NCI-H748 treated with DMSO at 0.1 percent for 48 hours (cell line): ENCODE measurements at regions not wholly inside any gene's neighbourhood (a gene's known extent, or its start where the extent isn't known, plus 50 kb on each side); places are given as distances from the start of the nearest gene placed in this dataset.
A peak's percentile ranks its signal among the peaks of the same experiment; 100 is the strongest.

Source experiments
- DNase-seq: peaks from one replicate; lab custom pipeline; 2025; lab: John Stamatoyannopoulos, UW

DNA sequence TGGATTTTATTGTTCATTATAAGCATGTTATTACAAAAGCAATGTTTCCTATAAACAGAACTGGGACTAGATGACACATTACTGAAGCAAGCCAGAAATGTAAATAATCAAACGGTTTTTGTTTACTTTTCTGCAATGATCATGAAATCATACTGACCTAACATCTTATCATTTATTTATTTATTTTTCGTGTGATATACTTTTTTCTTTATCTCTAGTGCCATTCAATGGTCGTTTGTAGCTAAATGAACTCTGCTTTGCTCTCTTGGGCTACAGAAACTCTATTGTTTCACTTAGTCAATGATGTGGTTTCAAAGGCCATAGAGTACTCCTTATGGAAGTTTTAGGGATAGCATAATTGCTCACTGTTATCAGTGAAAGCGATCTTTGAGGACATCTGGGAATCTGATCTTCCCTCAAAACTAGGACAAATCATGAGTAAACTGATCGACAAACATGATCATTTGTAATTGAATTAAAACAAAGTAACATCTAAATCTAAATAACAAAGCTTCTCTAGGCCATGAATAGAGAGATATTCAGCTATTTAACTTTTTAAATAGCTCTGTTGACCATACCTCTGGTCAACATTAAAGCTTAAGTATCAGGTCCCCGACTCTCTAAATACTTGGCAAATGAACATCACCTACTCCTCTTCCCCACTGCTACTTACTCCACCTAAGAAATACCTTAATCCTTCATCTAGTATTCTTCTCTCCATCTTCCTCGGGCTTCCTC is 933.4 kb downstream of the TFAP2A start:
- DNase-seq, result no peak

GRCh38 chr6:9468277-9468676 is 946.6 kb downstream of the TFAP2A start:
- no peak for DNase-seq

DNA sequence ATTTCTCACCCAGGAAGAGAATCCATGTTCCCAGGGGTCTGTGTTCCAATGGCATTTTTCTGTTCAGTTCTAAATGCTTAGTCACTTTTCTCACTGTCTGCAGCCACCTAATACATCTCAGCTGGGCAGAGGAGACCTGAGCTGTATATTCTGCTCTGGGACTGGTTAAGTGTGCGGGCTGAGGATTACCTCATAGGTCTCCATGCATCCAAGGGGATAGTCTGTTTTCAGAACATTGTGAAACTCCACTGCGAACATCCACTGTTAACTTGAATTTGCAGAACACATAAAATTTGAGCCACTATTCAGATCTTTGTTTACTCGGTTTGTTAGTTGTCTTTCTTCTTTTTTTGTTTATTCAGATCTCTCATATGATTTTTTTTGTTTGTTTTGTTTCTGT is 947.1 kb downstream of the TFAP2A start:
- peak; percentile 21 for DNase-seq

- no peak for DNase-seq
These were observed 950.3 kb downstream of the TFAP2A start for GRCh38 chr6:9464583-9464982.

- DNase-seq, result peak; percentile 25
These were observed 951.6 kb downstream of the TFAP2A start for GRCh38 chr6:9463311-9463710.

DNA sequence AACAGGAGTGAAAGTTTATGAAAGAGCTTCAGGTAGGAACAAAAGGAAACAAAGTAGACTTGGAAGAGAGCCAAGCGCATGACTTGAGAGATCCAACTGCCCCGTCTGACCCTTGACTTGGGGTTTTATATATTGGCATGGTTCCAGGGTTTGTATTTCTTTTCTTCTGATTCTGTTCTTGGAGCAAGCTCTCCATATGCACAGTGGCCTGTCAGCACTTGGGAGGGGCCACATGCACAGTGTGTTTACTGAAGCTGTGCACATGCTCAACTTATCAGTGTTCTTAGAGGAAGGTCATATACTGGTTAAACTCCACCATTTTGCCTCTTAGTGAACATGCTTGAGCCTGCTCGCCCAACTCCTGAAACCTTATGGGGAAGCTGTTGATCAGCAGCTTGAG is 953.7 kb downstream of the TFAP2A start:
- DNase-seq, result no peak

DNA sequence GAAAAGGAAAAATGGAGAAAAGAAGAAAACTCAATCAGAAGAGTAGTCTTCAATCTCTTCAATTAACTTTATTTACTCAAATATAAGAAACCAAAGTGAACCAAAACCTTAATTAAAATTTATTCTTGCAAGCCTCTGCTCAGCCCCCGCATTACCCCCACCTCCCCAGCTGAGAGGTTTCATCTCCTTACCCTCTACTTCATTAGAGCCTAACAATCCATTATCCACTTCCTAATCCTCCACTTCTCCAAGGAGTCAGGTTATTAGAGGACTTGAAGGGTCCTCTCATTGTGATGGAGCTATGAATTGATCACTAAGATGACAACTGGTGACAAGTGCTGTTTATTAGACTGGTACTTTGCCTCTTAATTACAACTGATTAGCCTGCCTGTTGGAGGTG is 956.5 kb downstream of the TFAP2A start:
- no peak for DNase-seq

DNA sequence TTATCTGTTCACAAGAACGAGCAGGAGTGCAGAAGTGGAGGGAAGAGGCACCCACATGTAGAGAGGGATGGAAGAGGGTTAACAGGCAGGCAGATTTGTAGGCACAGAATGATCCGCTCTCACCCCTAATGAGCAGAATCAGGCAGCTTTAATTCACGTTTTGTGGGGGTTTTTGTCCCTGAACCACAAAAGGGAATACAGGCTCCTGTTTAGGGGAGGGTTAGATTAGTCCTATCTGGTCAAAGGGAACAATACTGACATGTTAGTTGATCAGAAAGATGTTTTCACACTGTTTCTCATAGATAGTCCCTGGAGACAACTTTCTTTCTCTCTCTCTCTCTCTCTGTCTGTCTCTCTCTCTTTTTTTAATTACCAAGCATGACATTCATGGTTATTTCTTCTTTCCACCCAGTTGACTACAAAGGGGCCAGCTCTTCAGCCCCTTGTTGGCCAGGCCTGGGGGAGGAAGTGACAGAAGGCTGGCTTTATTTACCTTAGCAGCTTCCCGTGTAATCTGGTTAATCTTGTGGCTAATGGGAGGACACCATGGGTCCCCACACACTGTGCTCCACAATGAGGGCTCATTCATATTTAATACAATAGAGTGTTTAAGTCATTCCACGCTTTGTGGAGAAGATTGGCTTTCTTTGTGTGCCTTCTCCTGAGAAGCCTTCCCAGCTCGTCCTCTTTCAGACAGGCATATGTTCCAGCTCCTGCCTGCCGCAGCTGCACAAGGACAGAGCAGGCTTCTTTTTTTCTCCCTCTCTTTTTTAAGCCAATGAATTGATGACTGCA is 958.8 kb downstream of the TFAP2A start:
- DNase-seq, result peak; percentile 87

DNA sequence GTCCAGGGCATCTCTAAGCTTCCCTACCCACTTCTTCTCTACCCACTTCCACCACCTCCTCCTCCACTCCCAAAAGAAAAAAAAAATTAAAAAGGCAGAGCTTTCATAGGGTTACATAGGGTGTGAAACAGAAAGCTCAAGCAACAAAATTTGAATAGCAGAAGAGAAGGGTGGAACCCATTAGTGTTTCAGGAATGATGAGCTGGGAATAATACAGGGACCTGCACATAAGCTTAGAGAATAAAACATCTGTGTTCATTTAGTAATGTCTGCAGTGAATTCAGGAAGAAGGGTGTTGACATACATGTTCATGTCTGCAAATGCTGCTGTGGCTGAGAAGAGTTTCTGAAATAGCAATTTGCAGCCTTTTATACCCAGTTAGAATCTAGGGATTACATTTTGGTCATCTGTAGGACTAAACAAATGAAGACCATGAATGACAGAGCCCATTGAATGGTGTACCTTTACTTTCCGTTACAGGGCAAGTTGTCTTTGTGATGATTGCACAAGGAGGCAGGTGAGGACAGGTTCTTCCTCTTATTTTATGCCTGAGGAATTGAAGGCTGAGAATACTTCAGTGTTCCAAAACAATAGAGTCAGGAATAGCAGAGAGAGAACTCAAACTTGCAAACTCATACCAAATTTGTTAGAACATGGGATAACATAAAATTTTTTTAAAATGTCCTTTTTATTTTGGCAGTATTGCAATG is 975.1 kb downstream of the TFAP2A start:
- DNase-seq, result no peak

GRCh38 chr6:9437836-9438235 is 977.0 kb downstream of the TFAP2A start:
- DNase-seq, result no peak

DNA sequence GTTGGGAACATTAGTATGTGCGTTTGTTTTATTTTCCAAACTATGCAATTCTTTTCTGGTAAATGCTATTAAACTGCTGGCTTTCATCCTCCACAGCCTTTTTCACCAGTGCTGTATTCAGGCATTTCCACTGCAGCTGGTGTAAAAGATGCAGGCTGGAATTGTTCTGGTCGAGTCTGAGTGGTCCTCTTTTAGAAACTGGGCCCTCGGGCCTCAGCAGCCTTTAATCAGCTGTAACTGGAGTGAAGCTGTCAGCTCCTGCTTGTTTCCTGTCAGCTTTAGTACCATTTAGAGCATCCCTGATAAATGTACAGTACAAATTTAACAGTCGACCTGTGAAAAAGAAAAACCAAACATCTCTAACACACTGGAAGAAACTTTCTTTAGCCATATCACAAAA is 979.6 kb downstream of the TFAP2A start:
- no peak for DNase-seq

DNA sequence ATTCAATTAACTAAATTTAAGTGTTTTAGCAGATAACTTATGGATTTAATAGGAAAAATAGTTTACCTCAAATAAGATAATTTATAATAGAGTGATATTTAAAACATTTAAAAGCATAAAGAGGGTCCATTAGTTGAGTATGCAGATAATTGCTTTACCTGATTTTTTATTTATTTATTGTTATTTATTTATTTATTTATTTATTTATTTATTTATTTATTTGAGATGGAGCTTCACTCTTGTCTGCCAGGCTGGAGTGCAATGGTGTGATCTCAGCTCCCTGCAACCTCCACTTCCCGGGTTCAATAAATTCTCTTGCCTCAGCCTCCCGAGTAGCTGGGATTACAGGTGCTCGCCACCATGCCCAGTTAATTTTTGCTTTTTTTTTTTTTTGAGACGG is 982.9 kb downstream of the TFAP2A start:
- no peak for DNase-seq

- DNase-seq, result no peak
These were observed 986.3 kb downstream of the TFAP2A start for GRCh38 chr6:9428421-9429172.

DNA sequence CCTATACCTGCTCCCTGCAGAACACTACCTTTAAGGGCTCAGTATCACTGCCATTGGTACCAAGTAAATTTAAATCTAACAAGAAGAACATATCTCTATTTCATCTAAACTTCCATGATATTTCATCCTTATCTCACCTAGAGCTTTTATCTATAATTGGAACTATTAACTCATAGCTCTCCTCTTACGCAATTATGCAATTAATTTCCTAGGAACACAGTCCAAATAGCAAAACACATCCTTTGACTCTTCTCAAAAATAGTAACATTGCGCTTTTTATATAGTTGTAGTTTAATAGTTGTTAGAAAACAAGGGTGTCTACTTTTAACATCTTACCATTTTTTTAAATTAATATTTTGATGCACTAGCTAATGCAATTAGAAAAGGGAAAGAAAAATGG is 986.8 kb upstream of the SLC35B3 start:
- DNase-seq, result no peak

- DNase-seq, result no peak
These were observed 985.1 kb upstream of the SLC35B3 start for GRCh38 chr6:9420316-9421015.

GRCh38 chr6:9417400-9417799 is 982.1 kb upstream of the SLC35B3 start:
- DNase-seq, result no peak

- peak; percentile 35 for DNase-seq
These were observed 977.7 kb upstream of the SLC35B3 start for GRCh38 chr6:9412951-9413559.

DNA sequence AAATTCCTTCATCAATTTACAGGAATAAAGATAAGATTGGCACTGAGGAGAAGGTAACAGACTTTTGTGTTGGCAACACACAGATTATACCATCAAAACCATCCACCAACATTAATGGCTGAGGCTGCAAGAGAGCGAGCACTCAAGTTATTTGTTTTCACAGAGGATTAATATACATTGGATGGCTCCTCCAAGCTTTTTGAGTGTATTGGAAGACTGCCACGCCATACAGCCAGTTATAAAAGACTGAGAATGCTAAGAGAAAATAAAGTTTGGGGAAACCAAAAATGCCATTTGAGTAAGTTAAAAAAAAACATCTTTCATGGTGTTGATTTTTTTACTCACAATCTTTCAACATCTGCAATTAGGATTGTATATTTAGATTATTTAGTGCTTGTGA is 973.8 kb upstream of the SLC35B3 start:
- no peak for DNase-seq

DNA sequence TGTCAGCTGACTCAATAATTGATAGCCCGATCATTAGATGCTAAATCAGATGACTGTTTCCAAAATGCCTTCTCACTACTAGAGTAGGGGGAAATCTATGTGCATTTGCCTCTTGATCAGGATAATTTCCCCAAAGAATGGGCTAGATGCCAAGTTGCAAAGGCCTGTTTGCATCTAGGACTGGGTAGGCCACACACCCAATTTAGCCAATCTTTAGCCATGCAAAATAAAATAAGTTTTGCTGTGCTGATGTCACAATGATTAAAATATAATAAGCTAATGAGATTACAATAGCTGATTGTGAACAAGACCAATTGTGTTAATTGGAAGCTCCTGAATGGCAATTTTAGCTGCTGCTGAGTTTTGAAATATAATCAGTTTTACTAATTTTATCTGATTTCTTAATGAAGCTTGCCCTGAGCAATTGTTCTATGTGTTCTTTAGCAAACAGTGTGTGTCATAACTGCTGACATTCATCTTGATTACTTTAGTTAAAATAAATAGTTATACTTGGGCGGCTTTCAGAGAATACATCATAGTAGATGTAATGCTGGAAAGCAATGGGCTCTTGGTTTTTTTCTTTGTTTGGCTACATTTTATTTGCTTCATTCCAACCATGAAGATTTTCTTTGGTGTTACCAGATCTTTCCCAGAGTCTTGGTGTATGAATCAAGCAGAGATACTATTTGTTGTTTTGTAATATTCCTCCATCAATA is 973.2 kb upstream of the SLC35B3 start:
- DNase-seq, result no peak

GRCh38 chr6:9405825-9406224 is 970.5 kb upstream of the SLC35B3 start:
- DNase-seq, result peak; percentile 88
